GM19397 (cell line): ENCODE measurements at regions not wholly inside any gene's neighbourhood (a gene's known extent, or its start where the extent isn't known, plus 50 kb on each side); places are given as distances from the start of the nearest gene placed in this dataset.
"Not testable (repeated sequence)": the region's sequence is repeated elsewhere in the genome, so short reads cannot be mapped to it uniquely, and the experiment has no call there.

Experiments
- ATAC-seq: cut with Tn5 transposase; IDR thresholded peaks from one replicate; pipeline ENCODE4 v1.9.1; 2021; ENCODE audit warnings: mild to moderate bottlenecking, moderate library complexity; ENCODE audit not compliant: unreplicated experiment

DNA sequence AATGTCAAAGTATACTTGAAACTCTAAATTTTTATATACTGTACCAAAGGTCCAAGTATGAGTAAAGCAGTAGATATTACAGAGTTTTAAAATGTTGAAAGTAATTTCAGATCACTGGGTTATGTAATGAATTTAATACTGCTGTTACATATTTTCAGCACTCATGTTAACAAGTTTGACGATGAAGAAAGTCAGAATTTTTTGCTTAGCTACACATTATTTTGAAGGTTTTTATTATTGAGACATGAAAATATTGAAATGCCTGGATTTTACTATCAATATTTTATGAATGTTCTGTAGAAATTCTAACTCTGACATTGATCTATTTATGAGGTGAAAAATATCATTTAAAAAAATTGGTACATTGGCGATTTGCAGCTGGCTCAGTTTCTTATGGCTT lies 1030.3 kb downstream of the FSCB start:
- ATAC-seq = no peak

DNA sequence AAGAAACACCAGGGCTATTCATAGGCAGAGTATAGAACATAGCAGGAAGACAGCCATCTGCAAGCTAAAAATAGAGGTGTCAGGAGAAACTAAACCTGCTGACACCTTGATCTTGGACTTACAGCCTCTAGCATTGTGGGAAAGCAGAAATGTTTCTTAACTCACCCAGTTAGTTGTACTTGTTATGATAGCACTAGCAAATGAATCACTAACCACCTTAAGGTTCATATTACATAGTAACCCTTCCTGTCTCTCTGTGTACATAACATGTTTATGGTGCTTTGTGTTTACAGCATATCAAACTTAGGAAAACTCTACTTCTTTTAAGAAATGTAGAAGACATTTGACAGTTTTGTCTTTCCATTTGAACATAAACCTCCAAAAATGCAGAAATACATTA lies 1031.3 kb downstream of the FSCB start:
- ATAC-seq = no peak

DNA sequence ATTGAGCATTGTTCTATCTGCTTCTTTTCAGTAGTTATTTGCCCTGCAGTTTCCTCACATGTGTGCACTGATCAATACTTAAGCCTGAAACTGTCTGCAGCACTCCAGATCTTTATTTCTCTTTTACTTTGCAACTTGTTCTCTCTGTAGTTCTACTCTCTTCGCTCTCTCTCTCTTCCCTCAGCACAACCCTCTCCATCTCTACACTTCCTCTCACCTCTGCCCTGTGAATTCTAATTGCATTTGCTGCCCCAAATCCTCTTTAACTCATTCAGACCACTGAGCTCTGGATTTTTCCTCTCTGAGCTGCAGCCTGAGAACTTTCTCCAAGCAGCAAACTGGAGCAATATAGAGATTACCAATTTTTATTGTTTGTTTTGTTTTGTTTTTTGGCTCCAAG lies 1035.5 kb downstream of the FSCB start:
- no peak for ATAC-seq

- ATAC-seq = no peak
These were observed 1042.1 kb downstream of the FSCB start for GRCh38 chr14:43464968-43465367.

GRCh38 chr14:43449291-43449690 lies 1057.8 kb downstream of the FSCB start:
- ATAC-seq = no peak

GRCh38 chr14:43438056-43438455 lies 1069.0 kb downstream of the FSCB start:
- ATAC-seq = no peak

DNA sequence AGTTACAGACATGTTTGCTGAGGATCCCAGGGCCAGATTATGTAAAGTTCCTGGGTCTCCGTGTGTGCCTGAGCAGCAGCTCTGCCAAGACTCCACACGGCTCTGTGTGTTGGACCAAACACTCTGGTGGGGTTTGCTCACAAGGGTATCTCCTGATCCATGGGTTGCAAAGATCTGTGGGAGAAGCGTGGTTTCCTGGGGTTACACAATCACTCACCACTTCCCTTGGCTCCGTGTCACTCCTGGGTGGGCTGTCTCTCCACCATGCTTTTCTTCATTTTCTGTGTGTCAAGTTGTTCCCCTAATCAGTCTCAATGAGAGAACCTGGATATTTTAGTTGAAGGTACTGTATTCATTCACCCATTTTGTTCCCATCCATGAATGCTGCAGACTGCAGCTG lies 1088.8 kb downstream of the FSCB start:
- ATAC-seq = no peak

DNA sequence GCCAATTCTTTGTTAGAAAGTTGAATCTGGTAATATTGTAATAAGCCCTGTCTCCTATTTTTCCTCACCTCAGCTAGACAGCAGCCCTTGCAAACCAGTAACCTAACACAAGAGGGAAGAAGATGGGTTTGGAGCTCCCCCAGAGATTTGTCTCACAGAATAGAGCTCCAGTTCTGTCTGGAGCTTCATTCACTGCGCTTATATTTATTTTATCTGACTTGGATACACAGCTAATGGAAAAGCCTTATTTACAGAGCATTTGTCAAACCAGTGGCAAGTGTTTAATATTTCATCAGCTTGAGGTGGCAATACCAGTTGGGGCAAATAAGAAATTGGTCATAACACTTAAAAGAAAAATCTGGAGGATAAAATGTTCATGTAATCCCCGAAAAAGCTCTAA lies 1094.0 kb downstream of the FSCB start:
- no peak for ATAC-seq

DNA sequence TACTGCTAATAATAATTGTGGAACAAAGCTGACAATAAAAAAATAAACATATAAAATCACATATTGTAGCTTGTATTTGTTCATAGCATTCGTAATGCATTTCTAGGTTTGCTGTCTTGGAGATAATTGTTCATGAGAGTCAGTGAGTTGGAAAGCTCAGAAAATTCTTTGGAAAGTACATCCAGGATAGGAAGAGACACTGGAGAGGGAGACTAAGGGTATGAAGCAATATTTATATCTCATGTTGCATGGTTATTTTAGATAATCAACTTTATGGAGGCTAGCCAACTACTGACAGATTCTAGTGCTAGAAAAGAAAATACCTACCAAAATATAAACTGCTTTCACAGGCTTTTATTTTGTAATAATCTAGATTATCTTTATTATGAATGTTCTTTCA lies 1095.2 kb downstream of the FSCB start:
- ATAC-seq = no peak

- no peak for ATAC-seq
These were observed 1096.5 kb downstream of the FSCB start for GRCh38 chr14:43410631-43411030.

DNA sequence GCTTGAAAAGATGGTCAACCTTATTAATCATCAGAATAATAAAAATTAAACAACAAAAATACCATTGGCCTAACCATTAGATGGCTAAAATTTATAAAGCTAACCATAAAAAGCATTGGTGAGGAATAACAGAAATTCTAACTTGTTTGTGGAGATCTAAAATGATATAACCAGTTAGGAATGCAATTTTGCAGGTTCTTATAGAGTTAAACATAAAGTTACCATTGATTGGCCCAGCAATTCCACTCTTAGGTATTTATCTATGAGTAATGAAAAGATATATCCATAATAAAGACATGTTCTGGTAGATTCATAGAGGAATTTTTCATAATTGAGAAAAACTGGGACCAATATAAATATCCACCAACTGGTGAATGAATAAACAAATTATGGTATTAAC lies 1098.6 kb downstream of the FSCB start:
- ATAC-seq = no peak

DNA sequence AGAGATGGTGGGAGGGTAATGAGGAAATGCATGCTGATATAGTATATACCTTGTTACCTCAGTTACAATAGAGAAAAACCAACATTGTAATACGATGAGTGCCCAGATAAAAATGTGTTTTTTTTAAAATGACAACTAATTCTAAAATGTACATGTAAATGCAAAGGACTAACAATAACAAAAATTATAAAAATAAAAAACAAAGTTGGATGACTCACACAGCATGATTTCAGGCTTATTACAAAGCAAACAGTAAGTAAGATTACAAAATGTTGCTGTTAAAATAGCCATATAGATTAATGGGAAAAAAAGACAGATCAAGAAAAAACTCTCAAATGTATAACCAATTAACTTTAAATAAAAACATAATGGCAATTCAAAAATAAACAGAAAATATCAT lies 1099.4 kb downstream of the FSCB start:
- ATAC-seq = no peak

GRCh38 chr14:43406931-43407330 lies 1100.2 kb downstream of the FSCB start:
- no peak for ATAC-seq

- ATAC-seq = no peak
These were observed 1107.8 kb downstream of the FSCB start for GRCh38 chr14:43399289-43399688.

- not testable (repeated sequence) for ATAC-seq
These were observed 1136.6 kb downstream of the FSCB start for GRCh38 chr14:43370565-43370896.

DNA sequence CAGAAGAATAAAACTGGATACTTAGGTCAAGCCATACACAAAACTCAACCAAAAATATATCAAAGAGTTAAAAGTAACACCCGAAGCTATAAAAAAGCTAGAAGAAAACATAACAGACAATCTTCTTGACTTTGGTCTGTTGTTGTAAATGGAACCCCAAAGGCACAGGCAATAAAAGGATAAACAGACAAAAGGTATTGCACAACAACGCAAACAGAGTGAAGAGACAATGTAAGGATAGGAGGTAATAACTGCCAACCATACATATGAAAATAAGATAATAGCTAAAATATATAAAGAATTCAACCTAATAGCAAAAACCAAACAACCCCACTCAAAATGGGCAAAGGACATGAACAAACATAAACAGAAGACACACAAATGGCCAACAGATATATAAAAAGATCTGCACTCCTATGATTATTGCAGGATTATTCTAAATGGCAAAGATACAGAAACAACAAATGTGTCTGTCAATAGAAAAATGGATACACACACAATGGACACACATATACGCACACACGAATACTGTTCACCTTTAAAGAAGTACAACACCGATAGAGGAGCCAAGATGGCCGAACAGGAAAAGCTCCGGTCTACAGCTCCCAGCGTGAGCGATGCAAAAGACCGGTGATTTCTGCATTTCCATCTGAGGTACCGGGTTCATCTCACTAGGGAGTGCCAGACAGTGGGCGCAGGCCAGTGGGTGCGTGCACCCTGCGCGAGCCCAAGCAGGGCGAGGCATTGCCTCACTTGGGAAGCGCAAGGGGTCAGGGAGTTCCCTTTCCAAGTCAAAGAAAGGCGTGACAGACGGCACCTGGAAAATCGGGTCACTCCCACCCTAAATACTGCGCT lies 1137.1 kb downstream of the FSCB start:
- ATAC-seq = no peak

DNA sequence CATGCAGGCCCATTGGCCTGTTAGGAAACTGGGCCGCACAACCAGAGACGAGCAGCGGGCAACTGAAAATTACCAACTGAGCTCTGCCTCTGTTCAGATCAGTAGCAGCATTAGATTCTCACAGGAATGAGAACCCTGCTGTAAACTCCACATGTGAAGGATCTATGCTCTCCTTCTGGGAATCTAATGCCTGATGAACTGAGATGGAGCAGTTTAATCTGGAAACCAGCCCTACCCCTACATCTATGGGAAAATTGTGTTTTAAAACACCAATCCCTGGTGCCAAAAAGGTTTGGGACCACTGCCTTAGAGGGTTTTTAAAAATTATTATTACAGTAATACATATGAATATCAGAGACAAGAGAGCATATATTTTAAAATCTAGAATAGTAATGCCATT lies 1144.5 kb downstream of the FSCB start:
- ATAC-seq = no peak

GRCh38 chr14:43361751-43362150 lies 1145.3 kb downstream of the FSCB start:
- ATAC-seq = no peak

DNA sequence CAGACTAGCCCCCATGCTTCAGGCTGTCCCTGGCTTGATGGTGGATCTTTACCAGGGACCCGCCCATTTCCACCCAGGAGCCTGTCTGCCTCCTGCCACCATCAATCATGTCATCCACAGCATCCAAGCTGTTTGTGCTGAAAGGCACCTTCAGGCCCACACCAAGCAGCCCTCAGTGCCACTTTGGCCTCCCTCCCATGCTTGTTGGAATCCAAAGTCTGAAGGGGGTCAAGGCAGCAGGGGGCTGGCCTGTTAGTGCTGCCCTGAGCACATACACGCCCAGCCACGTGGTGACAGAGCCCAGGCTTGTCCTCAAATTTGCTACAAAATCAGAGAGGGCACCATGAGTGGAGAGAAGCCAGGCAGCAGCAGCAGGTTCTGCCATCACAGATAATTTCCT lies 1146.8 kb downstream of the FSCB start:
- ATAC-seq = no peak

- no peak for ATAC-seq
These were observed 1147.8 kb downstream of the FSCB start for GRCh38 chr14:43359317-43359716.

GRCh38 chr14:43356979-43357545 lies 1150.0 kb downstream of the FSCB start:
- ATAC-seq = no peak

DNA sequence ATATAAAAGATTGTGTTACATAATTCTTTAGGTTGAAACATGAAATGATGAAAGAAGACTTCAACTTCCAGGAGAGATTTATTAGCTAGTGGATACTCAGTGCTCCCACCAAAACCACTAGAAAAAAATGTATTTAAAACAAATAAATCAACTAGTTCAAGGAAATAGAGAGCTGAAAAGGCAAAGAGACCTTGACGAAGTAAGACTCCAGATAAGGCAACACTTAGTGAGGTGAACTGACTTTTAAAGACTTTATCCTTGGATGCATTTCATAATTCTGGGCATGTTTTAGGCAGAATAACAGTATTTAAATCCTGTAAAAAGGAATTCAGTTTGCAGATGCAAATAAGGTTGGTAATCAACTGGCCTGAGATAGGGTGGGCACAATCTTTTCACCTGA lies 1150.7 kb downstream of the FSCB start:
- ATAC-seq = no peak

GRCh38 chr14:43341921-43342320 lies 1165.2 kb downstream of the FSCB start:
- ATAC-seq = no peak
